ENCODE measurements at regions not wholly inside any gene's neighbourhood (a gene's known extent, or its start where the extent isn't known, plus 50 kb on each side); places are given as distances from the start of the nearest gene placed in this dataset.

GRCh38 chr12:43167691-43168090, 384.3 kb downstream of the ADAMTS20 start (continued):
- TF ChIP-seq PRDM15 (CRISPR knock-in tag; IDR thresholded peaks at IDR 0.05) = no peak
- no peak for TF ChIP-seq ZNF423 (CRISPR knock-in tag; IDR thresholded peaks at IDR 0.05)
- no peak for TF ChIP-seq NFYB (CRISPR knock-in tag; conservative IDR thresholded peaks at IDR 0.05; ENCODE audit: low read depth)
- no peak for TF ChIP-seq ZNF219 (CRISPR knock-in tag; IDR thresholded peaks at IDR 0.05; ENCODE audit: borderline replicate concordance)
- TF ChIP-seq ZNF121 (CRISPR knock-in tag; IDR thresholded peaks at IDR 0.05) = no peak
- TF ChIP-seq ARID4B (CRISPR knock-in tag; IDR thresholded peaks at IDR 0.05; ENCODE audit: borderline replicate concordance) = no peak

GRCh38 chr12:43165351-43165750, 386.7 kb downstream of the ADAMTS20 start:
- H3K36me3 Mint-ChIP-seq = no peaks in the 10 kb centered on the region

More at GRCh38 chr12:43165351-43165750, 386.7 kb downstream of the ADAMTS20 start:
- no peak for DNase-seq (ENCODE audit: low spot score)
- no peak for TF ChIP-seq PRDM15 (CRISPR knock-in tag; IDR thresholded peaks at IDR 0.05)
- TF ChIP-seq TEAD4 (CRISPR knock-in tag; IDR thresholded peaks at IDR 0.05) = no peak
- no peak for TF ChIP-seq AFF4 (CRISPR knock-in tag; IDR thresholded peaks at IDR 0.05; ENCODE audit: borderline replicate concordance)
- TF ChIP-seq ATF1 (CRISPR knock-in tag; IDR thresholded peaks at IDR 0.05) = no peak
- no peak for TF ChIP-seq FOXP1 (CRISPR knock-in tag; IDR thresholded peaks at IDR 0.05; ENCODE audit: borderline replicate concordance)
- no peak for TF ChIP-seq ZNF671 (CRISPR knock-in tag; IDR thresholded peaks at IDR 0.05)
- no peak for TF ChIP-seq E2F1 (CRISPR knock-in tag; IDR thresholded peaks at IDR 0.05)
- TF ChIP-seq ESRRA (CRISPR knock-in tag; IDR thresholded peaks at IDR 0.05; ENCODE audit: borderline replicate concordance) = no peak
- H3K4me1 Mint-ChIP-seq = no peaks in the 10 kb centered on the region; the same call in 1 of the 2 replicates
- H3K4me3 Mint-ChIP-seq = no peak overlapping the region
- ATAC-seq = no peak
- ChIA-PET CTCF (interaction anchor here (1.0 kb wide), 1 partner anchor 151 kb away, joined by 3 read pairs; no protein-coding TSS in a partner anchor), POLR2A (no interaction called here)
- H3K9me3 Mint-ChIP-seq = peaks cover 4% of the 10 kb centered on the region
- no peaks in the 10 kb centered on the region for H3K27me3 Mint-ChIP-seq (ENCODE audit: low read depth)
- H3K27ac Mint-ChIP-seq = no peak overlapping the region

Data from WTC11 (cell line).